GM19452 (cell line): ENCODE measurements at regions not wholly inside any gene's neighbourhood (a gene's known extent, or its start where the extent isn't known, plus 50 kb on each side); places are given as distances from the start of the nearest gene placed in this dataset.

ENCODE experiments used
- ATAC-seq: cut with Tn5 transposase; IDR thresholded peaks from one replicate; pipeline ENCODE4 v1.9.1; 2021; ENCODE audit not compliant: unreplicated experiment

DNA sequence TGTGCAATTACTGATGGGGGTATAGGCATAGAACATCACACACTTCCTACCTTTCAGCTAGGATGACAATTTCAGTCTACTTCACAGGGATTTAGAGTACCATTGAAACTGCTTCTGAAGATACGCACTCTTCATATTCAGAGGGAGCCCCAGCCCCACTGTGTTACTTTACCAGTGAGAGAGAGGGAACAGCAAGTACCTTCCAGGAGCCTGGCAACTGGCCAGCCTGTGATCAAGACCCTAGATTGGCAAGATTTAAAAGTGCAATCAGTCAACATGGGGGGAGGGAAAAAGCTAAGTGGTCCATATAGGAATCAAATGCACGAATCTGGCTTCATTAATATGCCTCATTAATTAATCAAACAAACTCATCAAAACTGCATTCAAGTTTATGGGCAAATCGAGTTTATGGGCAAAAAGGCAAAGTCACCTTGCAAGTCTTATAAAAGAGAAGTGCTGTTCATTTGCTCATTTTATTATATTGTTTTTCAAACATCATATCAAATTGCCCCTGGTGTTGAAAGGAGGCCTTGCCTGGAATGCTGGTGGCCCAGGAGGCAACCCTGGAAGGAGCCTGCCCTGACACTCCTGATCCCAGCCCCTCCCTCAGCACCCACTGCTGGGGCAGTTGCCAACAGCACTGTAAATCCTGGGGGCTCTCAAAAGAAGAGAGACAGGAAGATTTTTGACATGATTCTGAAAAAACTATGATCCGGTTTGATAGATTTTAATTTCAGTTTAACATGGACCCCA lies 184.9 kb upstream of the DPT start:
- ATAC-seq = no peak

DNA sequence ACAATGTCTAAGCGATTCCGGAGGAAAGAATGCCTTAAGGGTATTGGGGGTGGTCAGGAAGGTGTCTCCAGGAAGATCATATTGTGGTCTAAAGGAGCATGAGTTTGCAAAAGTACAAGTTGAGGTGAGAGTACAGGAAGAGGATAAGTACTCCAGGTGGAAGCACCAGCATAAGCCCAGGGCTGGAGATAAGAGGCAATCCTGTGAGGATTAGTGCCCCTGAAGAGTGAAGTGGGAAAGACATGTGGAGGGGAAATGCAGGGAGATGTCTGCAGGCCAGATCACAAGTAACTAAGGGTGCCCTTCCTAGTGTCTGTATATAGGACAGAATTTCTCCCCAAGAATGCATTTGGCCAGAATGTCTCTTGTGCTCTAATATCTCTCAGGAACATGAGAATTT lies 188.3 kb upstream of the DPT start:
- ATAC-seq = no peak

DNA sequence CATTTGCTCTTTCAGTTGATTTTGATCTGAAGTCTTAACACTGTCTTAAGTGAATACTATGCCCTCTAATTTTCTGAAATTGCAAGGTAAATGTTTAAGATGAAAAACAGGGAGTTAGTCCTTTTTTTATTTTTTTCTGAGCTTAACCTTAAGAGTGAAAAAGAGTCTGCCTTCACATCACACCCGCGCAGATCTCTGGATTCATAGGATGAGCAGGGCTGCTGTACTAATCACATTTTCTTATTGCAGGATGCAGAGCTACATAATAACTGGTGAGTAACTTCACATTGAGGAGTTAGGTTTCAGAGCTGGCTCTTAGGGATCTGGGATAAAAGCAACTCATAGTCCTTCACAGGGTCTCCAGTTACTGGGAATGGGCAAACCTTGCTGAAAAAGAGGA lies 188.7 kb upstream of the ATP1B1 start:
- ATAC-seq = no peak

- no peak for ATAC-seq
Observed at GRCh38 chr1:168918860-168919741, 187.4 kb upstream of the ATP1B1 start.

DNA sequence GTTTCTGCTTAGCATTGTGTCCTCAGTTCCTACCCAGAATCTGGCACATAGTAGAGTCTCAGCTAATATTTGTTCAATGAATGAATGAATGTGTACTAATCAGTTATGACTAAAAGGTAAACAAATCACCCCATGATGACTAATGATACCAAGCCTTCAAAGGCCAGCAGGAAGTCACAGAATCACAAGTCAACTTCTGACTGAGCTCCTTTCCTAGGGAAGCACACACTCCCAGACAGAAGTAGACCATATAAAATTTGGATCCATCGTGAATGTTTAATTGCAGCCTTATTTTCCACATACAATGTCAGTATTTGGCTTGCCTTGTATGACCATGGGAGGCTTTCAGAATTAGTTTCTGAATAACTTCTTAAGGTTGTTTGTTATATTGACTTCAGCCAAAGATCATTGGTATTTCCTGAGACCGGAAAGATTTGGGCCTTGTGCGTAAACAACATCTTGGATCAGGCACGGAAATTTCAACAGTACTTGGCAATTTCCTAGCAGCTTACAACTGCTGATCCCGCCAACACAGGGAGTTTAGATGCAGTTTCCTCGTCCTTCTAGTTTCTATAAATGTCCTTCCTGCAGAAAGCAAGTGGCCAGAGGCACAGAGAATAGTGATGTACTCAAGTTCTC lies 185.9 kb upstream of the ATP1B1 start:
- no peak for ATAC-seq

DNA sequence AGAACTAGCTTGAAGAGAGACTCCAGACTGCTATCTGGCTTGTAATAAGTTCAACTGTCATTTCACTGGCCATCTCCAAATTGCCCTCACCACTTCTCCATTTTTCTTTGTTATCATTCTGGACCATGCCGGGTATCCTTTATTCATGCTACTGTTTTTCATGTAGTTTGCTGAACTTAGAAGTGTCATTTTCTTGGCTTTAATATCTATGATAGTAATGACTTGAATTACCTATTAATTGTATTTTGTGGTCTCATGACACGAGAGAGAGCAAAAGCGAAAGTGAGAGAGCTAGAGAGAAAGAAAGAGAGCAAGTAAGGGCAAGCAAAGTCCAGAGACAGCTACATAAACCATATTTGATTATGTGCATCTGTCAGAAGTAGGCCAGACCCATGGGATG lies 184.9 kb upstream of the ATP1B1 start:
- ATAC-seq = no peak

DNA sequence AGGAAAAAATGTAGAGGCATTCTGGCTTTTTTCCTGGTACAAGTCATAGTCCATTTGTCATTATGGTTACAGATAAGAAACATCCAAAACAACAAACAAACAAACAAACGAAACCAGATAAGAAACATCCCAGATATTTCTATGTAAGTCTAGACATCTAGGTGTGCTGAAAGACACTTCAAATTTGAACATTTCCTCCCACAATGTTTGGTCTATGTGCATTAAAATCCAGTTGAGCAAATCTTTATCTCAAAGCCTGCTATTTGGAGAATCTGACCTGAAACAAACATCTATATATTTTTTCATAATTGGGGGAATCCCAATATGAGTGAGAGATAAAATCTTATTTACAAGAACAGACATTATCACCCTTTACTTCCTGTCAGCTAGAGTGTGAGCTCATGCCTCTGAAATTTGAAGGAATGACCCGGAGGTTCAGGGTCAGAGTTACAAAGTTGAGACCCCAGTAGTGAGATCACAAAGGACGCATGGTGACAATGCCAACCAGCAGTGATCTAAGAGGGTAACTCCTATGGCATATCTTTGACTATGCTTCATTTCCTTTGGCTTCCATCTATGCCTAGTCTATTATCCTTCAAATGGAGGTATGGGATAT lies 182.9 kb upstream of the ATP1B1 start:
- no peak for ATAC-seq

- no peak for ATAC-seq
Observed at GRCh38 chr1:168924976-168925375, 181.5 kb upstream of the ATP1B1 start.

- no peak for ATAC-seq
Observed at GRCh38 chr1:168926236-168926635, 180.3 kb upstream of the ATP1B1 start.

GRCh38 chr1:168932539-168932938 lies 174.0 kb upstream of the ATP1B1 start:
- no peak for ATAC-seq

DNA sequence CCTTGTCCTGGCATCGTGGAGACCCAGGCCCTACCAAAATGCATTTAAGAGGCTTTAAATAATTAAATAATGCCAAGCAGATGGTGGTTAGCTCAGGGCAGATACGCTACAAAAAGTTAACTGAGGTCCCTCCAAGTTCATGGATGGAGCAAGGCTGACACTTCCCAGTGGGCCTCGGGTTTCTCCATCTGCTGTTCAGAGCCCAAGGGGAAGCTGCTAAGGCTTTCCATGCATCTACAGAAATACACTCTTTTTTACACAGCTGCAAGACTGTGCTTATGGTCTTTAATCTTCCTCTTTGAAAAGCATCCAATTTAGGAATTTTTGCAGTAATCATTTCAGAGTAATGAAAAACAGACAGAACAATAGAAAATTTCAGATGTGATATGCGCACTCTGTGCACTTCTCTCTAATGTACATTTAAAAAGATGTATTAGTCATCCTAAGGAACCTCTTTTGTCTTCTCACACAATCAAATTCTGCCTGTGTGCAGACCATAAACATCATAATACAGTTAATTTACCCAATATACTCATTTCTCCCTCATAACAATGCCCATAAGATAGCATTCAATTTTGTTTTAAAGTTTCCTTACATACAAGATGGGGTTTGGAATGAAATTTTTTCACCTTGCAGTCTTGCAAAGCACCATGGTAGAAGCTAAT lies 173.2 kb upstream of the ATP1B1 start:
- ATAC-seq = no peak

GRCh38 chr1:168939110-168939946 lies 167.2 kb upstream of the ATP1B1 start:
- no peak for ATAC-seq

DNA sequence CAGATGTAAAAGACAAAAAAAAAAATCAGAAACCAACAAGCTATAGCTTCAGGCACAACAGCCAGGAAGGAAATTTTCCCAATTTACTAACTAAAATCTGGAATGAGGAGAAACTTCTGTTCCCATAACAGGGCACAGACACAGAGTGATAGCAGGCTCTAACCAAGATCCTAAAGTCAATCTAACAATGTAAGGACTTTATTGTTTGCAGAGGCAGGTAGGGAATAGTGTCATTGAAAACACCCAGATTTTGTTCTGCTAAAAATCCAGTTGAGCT lies 166.6 kb upstream of the ATP1B1 start:
- no peak for ATAC-seq

- no peak for ATAC-seq
Observed at GRCh38 chr1:168941640-168942039, 164.8 kb upstream of the ATP1B1 start.

DNA sequence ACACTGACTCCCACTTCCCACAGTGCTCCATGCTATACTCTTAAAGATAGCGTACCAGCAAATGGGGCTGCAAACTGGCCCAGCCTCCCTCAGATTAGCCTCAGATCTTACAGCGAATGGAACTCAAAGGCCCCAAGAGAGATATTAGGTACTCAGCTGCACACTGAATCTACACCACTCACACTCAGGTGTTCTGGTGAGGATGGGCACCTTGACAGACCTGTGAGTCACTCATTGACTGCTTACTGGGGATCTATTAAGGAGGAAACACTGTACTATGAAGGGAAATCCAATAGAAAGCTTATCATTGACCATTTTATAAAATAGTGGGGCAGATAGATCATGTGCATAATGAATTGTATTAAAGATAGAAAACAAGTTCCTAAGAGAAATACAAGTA lies 164.3 kb upstream of the ATP1B1 start:
- no peak for ATAC-seq

GRCh38 chr1:168945870-168946269 lies 160.6 kb upstream of the ATP1B1 start:
- ATAC-seq = no peak

GRCh38 chr1:168947041-168947440 lies 159.4 kb upstream of the ATP1B1 start:
- ATAC-seq = no peak

DNA sequence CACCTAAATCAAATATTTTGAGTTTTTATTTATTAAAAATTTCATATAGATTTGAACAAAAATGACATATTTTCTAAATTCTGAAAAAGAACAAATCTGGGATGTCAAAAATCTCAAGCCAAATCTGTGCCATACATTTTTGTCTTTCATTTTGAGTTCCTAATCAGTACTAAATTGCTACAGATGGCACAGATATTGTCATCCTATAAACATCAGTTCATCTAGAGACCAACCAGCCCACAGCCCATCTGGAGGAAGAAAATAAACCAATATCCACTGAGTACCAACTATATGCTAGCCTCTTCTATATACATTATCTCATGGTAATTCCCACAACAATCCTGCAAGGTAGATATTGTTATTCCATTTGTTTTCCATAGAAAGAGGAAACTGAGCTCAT lies 156.8 kb upstream of the ATP1B1 start:
- ATAC-seq = no peak

DNA sequence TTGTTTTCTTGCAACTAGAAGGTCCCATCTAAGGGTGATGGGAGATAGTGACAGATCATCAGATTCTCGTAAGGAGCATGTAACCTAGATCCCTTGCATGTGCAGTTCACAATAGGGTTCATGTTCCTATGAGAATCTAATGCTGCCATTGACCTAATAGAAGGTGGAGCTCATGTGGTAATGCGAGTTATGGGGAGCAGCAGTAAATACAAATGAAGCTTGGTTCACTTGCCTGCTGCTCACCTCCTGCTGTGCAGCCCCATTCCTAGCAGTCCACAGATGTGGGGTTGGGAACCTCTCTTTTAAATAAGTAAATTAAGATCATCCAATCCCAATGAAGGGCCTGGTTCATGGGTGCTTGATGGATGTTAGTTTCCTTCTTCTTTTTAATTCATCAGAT lies 148.7 kb upstream of the ATP1B1 start:
- ATAC-seq = no peak

GRCh38 chr1:168958562-168959289 lies 147.8 kb upstream of the ATP1B1 start:
- ATAC-seq = no peak
